CD4-positive, CD25-positive, alpha-beta regulatory T cell (primary cell): ENCODE measurements at regions not wholly inside any gene's neighbourhood (a gene's known extent, or its start where the extent isn't known, plus 50 kb on each side); places are given as distances from the start of the nearest gene placed in this dataset.
"Not testable (repeated sequence)": the region's sequence is repeated elsewhere in the genome, so short reads cannot be mapped to it uniquely, and the experiment has no call there.

Experiments used
- ATAC-seq, 2 donors: fragments of 150-1000 bp; cut with Tn5 transposase; one replicate each; pipeline ENCODE4 v1.10.0; 2021; ENCODE audit warnings: low read depth in 2 of 2, moderate number of reproducible peaks in 2 of 2, moderate library complexity in 1 of 2
- DNase-seq, 3 donors: peaks; one replicate each; pipeline versions ENCODE4 v3.0.0 to v3.0.0-alpha.2; 2012 to 2022; ENCODE audit warnings: mixed read lengths in 1 of 3
- H3K27ac ChIP-seq: one replicate; pipeline ENCODE4 v1.7.0; 2013; ENCODE audit warnings: mild to moderate bottlenecking, low read length; ENCODE audit not compliant: insufficient read depth, poor library complexity, severe bottlenecking
- H3K27me3 ChIP-seq: one replicate; pipeline ENCODE4 v1.7.0; 2013; ENCODE audit warnings: low read length; ENCODE audit not compliant: control insufficient read depth, insufficient read depth
- H3K36me3 ChIP-seq: one replicate; pipeline ENCODE4 v1.7.0; 2013; ENCODE audit warnings: mild to moderate bottlenecking, low read length, moderate library complexity; ENCODE audit not compliant: control insufficient read depth, insufficient read depth
- H3K4me1 ChIP-seq: 2 replicates; pipeline ENCODE4 v1.7.0; 2013; ENCODE audit warnings: mild to moderate bottlenecking, low read length; ENCODE audit not compliant: insufficient read depth, control insufficient read depth, poor library complexity, severe bottlenecking
- H3K4me3 ChIP-seq: one replicate; pipeline ENCODE4 v1.7.0; 2013; ENCODE audit warnings: low read depth, mild to moderate bottlenecking, low read length, moderate library complexity
- H3K9me3 ChIP-seq, 2 experiments: 1 replicate in 1 of 2; 2 replicates in 1 of 2; pipeline ENCODE4 v1.7.0; 2013; ENCODE audit warnings: low read length in 2 of 2, mild to moderate bottlenecking in 1 of 2, moderate library complexity in 1 of 2; ENCODE audit not compliant: control insufficient read depth in 2 of 2
- H3K27ac Mint-ChIP-seq, 3 donors: one replicate each; pipeline ENCODE4 v1.8.0; 2020 to 2022; ENCODE audit warnings: mild to moderate bottlenecking in 3 of 3, mixed read lengths in 3 of 3, moderate library complexity in 2 of 3
- H3K27me3 Mint-ChIP-seq: one replicate; pipeline ENCODE4 v1.8.0; 2022; ENCODE audit warnings: mild to moderate bottlenecking, mixed read lengths
- H3K36me3 Mint-ChIP-seq: one replicate; pipeline ENCODE4 v1.8.0; 2020; ENCODE audit warnings: mixed read lengths
- H3K4me1 Mint-ChIP-seq, 4 donors: one replicate each; pipeline ENCODE4 v1.8.0; 2020 to 2022; ENCODE audit warnings: mixed read lengths in 4 of 4, mild to moderate bottlenecking in 1 of 4
- H3K4me3 Mint-ChIP-seq, 4 donors: one replicate each; pipeline ENCODE4 v1.8.0; 2020 to 2022; ENCODE audit warnings: mild to moderate bottlenecking in 4 of 4, mixed read lengths in 4 of 4, moderate library complexity in 3 of 4
- H3K9me3 Mint-ChIP-seq, 7 donors: one replicate each; pipeline ENCODE4 v1.8.0; 2020 to 2022; ENCODE audit warnings: mixed read lengths in 7 of 7, mild to moderate bottlenecking in 3 of 7, moderate library complexity in 2 of 7

DNA sequence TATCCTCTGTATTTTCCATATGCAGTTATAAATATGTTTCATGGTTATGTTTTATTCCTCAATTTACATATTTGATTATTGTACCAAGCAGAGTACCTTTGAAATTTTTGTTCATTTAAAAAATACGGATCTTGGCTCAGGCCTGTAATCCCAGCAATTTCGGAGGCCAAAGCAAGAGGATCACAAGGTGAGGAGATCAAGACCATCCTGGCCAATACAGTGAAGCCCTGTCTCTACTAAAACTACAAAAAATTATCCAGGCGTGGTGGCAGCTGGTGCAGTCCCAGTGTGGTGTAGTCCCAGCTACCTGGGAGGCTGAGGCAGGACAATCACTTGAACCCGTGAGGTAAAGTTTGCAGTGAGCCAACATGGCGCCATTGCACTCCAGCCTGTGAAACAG lies 251.2 kb upstream of the TPTE start:
- H3K27me3 Mint-ChIP-seq, H3K9me3 ChIP-seq, H3K27ac ChIP-seq, H3K27ac Mint-ChIP-seq, H3K36me3 Mint-ChIP-seq, H3K4me3 Mint-ChIP-seq, H3K36me3 ChIP-seq, H3K4me1 Mint-ChIP-seq, H3K4me1 ChIP-seq, H3K27me3 ChIP-seq, H3K4me3 ChIP-seq: not testable (repeated sequence)
- peak in 1 of 3 donors; percentile 2 for DNase-seq
- H3K9me3 Mint-ChIP-seq, result peaks cover 2 to 18% (median 7%) of the 10 kb centered on the region in 7 donors
- ATAC-seq, result peak; percentile 26 to 47

GRCh38 chr21:10271666-10272207 lies 249.6 kb upstream of the TPTE start:
- H3K36me3 Mint-ChIP-seq, H3K4me3 ChIP-seq, H3K4me1 ChIP-seq, H3K27me3 ChIP-seq, H3K27ac ChIP-seq, H3K4me3 Mint-ChIP-seq, H3K4me1 Mint-ChIP-seq, H3K9me3 ChIP-seq, H3K27ac Mint-ChIP-seq, H3K27me3 Mint-ChIP-seq, H3K36me3 ChIP-seq: not testable (repeated sequence)
- H3K9me3 Mint-ChIP-seq, result peaks cover 2 to 18% (median 7%) of the 10 kb centered on the region in 7 donors
- DNase-seq (peak in 1 of 3 donors; percentile 0), ATAC-seq (peak in 1 of 2 donors; percentile 11)

- DNase-seq, result peak in 1 of 3 donors; percentile 0
Observed at GRCh38 chr21:10272216-10272615, 249.2 kb upstream of the TPTE start.

GRCh38 chr21:10273196-10273595 lies 248.2 kb upstream of the TPTE start:
- Mint-ChIP-seq H3K27ac (no peak overlapping the region), H3K4me3 (no peak overlapping the region), H3K4me1 (no peaks in the 10 kb centered on the region), H3K36me3 (no peaks in the 10 kb centered on the region), H3K9me3 (peaks cover 2 to 18% (median 7%) of the 10 kb centered on the region in 7 donors), H3K27me3 (no peaks in the 10 kb centered on the region)
- DNase-seq (no peak), ATAC-seq (no peak)
- no peaks in the 10 kb centered on the region for H3K4me1 ChIP-seq
- peaks cover 4 to 5% of the 10 kb centered on the region in 2 experiments for H3K9me3 ChIP-seq
- H3K4me3 ChIP-seq, result no peak overlapping the region
- H3K27ac ChIP-seq, result no peak overlapping the region
- H3K36me3 ChIP-seq, result no peaks in the 10 kb centered on the region
- H3K27me3 ChIP-seq, result no peaks in the 10 kb centered on the region

More at GRCh38 chr21:10272216-10272615, 249.2 kb upstream of the TPTE start:
- H3K27ac Mint-ChIP-seq, result no peak overlapping the region
- Histone ChIP-seq H3K36me3 (no peaks in the 10 kb centered on the region), H3K9me3 (peaks cover 4 to 5% of the 10 kb centered on the region in 2 experiments), H3K4me3 (no peak overlapping the region), H3K27me3 (no peaks in the 10 kb centered on the region), H3K4me1 (no peaks in the 10 kb centered on the region), H3K27ac (no peak overlapping the region)
- peaks cover 2 to 18% (median 7%) of the 10 kb centered on the region in 7 donors for H3K9me3 Mint-ChIP-seq
- peak; percentile 82 to 88 for ATAC-seq
- H3K36me3 Mint-ChIP-seq, result no peaks in the 10 kb centered on the region
- H3K27me3 Mint-ChIP-seq, result no peaks in the 10 kb centered on the region
- no peak overlapping the region for H3K4me3 Mint-ChIP-seq
- no peaks in the 10 kb centered on the region for H3K4me1 Mint-ChIP-seq

DNA sequence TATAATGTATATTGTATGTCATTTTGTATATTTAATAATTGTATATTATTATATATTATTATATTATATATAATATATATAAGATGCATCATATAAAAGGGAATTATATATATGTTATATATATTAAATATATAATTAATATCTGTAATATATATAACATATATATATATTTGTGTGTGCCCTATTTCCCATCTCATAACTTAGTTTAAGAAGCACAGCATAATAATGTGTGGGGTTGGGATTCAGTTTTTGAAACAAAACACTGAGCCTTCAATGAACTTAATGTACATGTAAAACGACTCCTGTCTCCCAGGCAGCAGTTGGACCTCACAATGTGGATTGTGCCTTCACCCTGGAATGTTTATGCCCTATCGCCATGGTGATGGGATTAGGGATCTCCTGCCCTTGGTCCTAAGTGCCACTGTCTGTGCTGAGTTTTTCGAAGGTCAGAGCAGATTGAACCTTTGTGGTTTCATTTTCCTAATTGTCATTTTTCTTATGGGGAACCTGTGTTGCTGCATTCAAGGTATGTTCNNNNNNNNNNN lies 247.5 kb upstream of the TPTE start:
- not testable (repeated sequence) for H3K27me3 ChIP-seq, H3K27ac ChIP-seq, H3K4me1 Mint-ChIP-seq, H3K4me1 ChIP-seq, H3K4me3 ChIP-seq, H3K27ac Mint-ChIP-seq, H3K36me3 ChIP-seq, H3K27me3 Mint-ChIP-seq, H3K36me3 Mint-ChIP-seq, H3K4me3 Mint-ChIP-seq, H3K9me3 ChIP-seq
- DNase-seq (peak in 1 of 3 donors; percentile 0), ATAC-seq (peak; percentile 51 to 57)
- peaks cover 2 to 18% (median 7%) of the 10 kb centered on the region in 7 donors for H3K9me3 Mint-ChIP-seq
